GM23338 (cell line): ENCODE measurements at regions not wholly inside any gene's neighbourhood (a gene's known extent, or its start where the extent isn't known, plus 50 kb on each side); places are given as distances from the start of the nearest gene placed in this dataset.

Experiments
- ATAC-seq: fragments of 200-7000 bp; cut with Tn5 transposase; 3 replicates; pipeline ENCODE4 v1.9.1; 2020
- DNase-seq: peaks from one replicate; pipeline ENCODE4 v3.0.0-alpha.2; 2015; ENCODE audit warnings: low spot score
- H2AFZ ChIP-seq: fragments of 200-600 bp; sonication (generic); 2 replicates; pipeline ENCODE4 v1.8.0; 2016; ENCODE audit warnings: antibody characterized with exemption, mild to moderate bottlenecking, moderate library complexity
- H3F3A ChIP-seq: fragments of 200-600 bp; sonication (generic); replicated peaks from 2 replicates; pipeline ENCODE4 v1.8.0; 2017; ENCODE audit warnings: antibody characterized with exemption, mixed run types, low read depth
- H3K27ac ChIP-seq: fragments of 200-600 bp; sonication (generic); 2 replicates; pipeline ENCODE4 v1.6.1; 2016; ENCODE audit warnings: low read depth
- H3K27me3 ChIP-seq: fragments of 200-600 bp; sonication (generic); 2 replicates; pipeline ENCODE4 v1.8.0; 2016; ENCODE audit warnings: mild to moderate bottlenecking, mixed run types, moderate library complexity; ENCODE audit not compliant: insufficient read depth
- H3K36me3 ChIP-seq: fragments of 200-600 bp; sonication (generic); 2 replicates; pipeline ENCODE4 v1.8.0; 2016; ENCODE audit warnings: mild to moderate bottlenecking; ENCODE audit not compliant: insufficient read depth
- H3K4me1 ChIP-seq: fragments of 200-600 bp; sonication (generic); 2 replicates; pipeline ENCODE4 v1.8.0; 2016; ENCODE audit warnings: mild to moderate bottlenecking, moderate library complexity; ENCODE audit not compliant: insufficient read depth
- H3K4me2 ChIP-seq: fragments of 200-600 bp; sonication (generic); 2 replicates; pipeline ENCODE4 v1.7.1; 2017; ENCODE audit warnings: mixed run types
- H3K4me3 ChIP-seq: fragments of 200-600 bp; sonication (generic); 2 replicates; pipeline ENCODE4 v1.6.1; 2016; ENCODE audit warnings: mixed run types
- H3K79me2 ChIP-seq: fragments of 200-600 bp; sonication (generic); replicated peaks from 2 replicates; pipeline ENCODE4 v1.8.0; 2017; ENCODE audit warnings: mild to moderate bottlenecking; ENCODE audit not compliant: insufficient read depth
- H3K9me2 ChIP-seq: fragments of 200-600 bp; sonication (generic); 2 replicates; pipeline ENCODE4 v1.8.0; 2017; ENCODE audit not compliant: insufficient read depth
- H4K20me1 ChIP-seq: fragments of 200-600 bp; sonication (generic); replicated peaks from 2 replicates; pipeline ENCODE4 v1.8.0; 2017; ENCODE audit warnings: mild to moderate bottlenecking; ENCODE audit not compliant: insufficient read depth
- H3K27ac Mint-ChIP-seq: 2 replicates; pipeline ENCODE4 v1.8.0; 2020; ENCODE audit warnings: inconsistent platforms, mild to moderate bottlenecking, moderate library complexity, mixed read lengths
- H3K27me3 Mint-ChIP-seq: 3 replicates; pipeline ENCODE4 v1.8.0; 2022; ENCODE audit warnings: low read depth, mild to moderate bottlenecking, moderate library complexity, mixed read lengths, inconsistent platforms; ENCODE audit not compliant: insufficient read depth, poor library complexity
- H3K36me3 Mint-ChIP-seq: 3 replicates; pipeline ENCODE4 v1.8.0; 2021; ENCODE audit warnings: low read depth, mild to moderate bottlenecking, inconsistent platforms, moderate library complexity, mixed read lengths
- H3K4me1 Mint-ChIP-seq: 3 replicates; pipeline ENCODE4 v1.8.0; 2020; ENCODE audit warnings: mild to moderate bottlenecking, inconsistent platforms, mixed read lengths
- H3K4me3 Mint-ChIP-seq: 3 replicates; pipeline ENCODE4 v1.8.0; 2021; ENCODE audit warnings: moderate library complexity, mild to moderate bottlenecking, inconsistent platforms, mixed read lengths
- H3K9me3 Mint-ChIP-seq: 3 replicates; pipeline ENCODE4 v1.8.0; 2020; ENCODE audit warnings: moderate library complexity, mild to moderate bottlenecking, inconsistent platforms, mixed read lengths
- CREB1 ChIP-seq: fragments of 250-450 bp; sonication (Bioruptor Pico); IDR thresholded peaks from 2 replicates; pipeline ENCODE4 v1.5.0; 2020; ENCODE audit warnings: low read depth, mild to moderate bottlenecking, moderate library complexity
- CTCF ChIP-seq, 2 experiments: fragments of 200-600 bp in 1 of 2; sonication (generic) in 1 of 2; conservative IDR thresholded peaks; 2 replicates each; pipeline versions ENCODE4 v1.5.1 to v1.6.1; 2016 to 2017; ENCODE audit warnings: antibody characterized with exemption in 2 of 2, low read depth in 2 of 2, mild to moderate bottlenecking in 2 of 2, moderate library complexity in 1 of 2
- EZH2 ChIP-seq: fragments of 200-600 bp; sonication (generic); IDR thresholded peaks from one replicate; pipeline ENCODE4 v1.8.0; 2017; ENCODE audit warnings: antibody characterized with exemption, mild to moderate bottlenecking, low read depth; ENCODE audit not compliant: unreplicated experiment
- EZH2phosphoT487 ChIP-seq: fragments of 200-600 bp; sonication (generic); IDR thresholded peaks from one replicate; pipeline ENCODE4 v1.8.1; 2018; ENCODE audit warnings: antibody characterized with exemption; ENCODE audit not compliant: unreplicated experiment
- JUNB ChIP-seq: IDR thresholded peaks from one replicate; pipeline ENCODE4 v1.6.1; 2016; ENCODE audit warnings: antibody characterized with exemption; ENCODE audit not compliant: unreplicated experiment
- NANOG ChIP-seq: IDR thresholded peaks from 2 replicates; pipeline ENCODE4 v1.6.1; 2016; ENCODE audit warnings: antibody characterized with exemption, borderline replicate concordance
- POLR2AphosphoS5 ChIP-seq: IDR thresholded peaks from 2 replicates; pipeline ENCODE4 v1.6.1; 2016; ENCODE audit warnings: antibody characterized with exemption, low read depth
- STAT1 ChIP-seq: IDR thresholded peaks from one replicate; pipeline ENCODE4 v1.6.1; 2016; ENCODE audit warnings: antibody characterized with exemption; ENCODE audit not compliant: unreplicated experiment
- ZNF114 ChIP-seq: fragments of 250-450 bp; sonication (Bioruptor Pico); IDR thresholded peaks from 2 replicates; pipeline ENCODE4 v1.5.0; 2020; ENCODE audit warnings: mild to moderate bottlenecking, moderate library complexity
- ZNF331 ChIP-seq: fragments of 250-450 bp; sonication (Bioruptor Pico); IDR thresholded peaks from 2 replicates; pipeline ENCODE4 v1.5.0; 2020; ENCODE audit warnings: low read depth, mild to moderate bottlenecking, moderate library complexity
- ZNF462 ChIP-seq: fragments of 250-450 bp; sonication (Bioruptor Pico); IDR thresholded peaks from 2 replicates; pipeline ENCODE4 v1.5.0; 2020; ENCODE audit warnings: mild to moderate bottlenecking, moderate library complexity
- TF ChIP-seq, protein P1 (sequence below): IDR thresholded peaks from 2 replicates; pipeline ENCODE4 v1.6.1; 2016; ENCODE audit warnings: antibody characterized with exemption
- TF ChIP-seq, protein P2 (sequence below): IDR thresholded peaks from one replicate; pipeline ENCODE4 v1.6.1; 2018; ENCODE audit warnings: antibody characterized with exemption; ENCODE audit not compliant: unreplicated experiment

GRCh38 chr3:177758126-177758525, 560.8 kb upstream of the TBL1XR1 start:
- H3K4me3 Mint-ChIP-seq, result no peak overlapping the region
- H3K4me3 ChIP-seq, result no peak overlapping the region
- 0 out of 2 replicates have a peak, but pooled peaks cover 3% of the 10 kb centered on the region for H3K36me3 ChIP-seq
- no peaks in the 10 kb centered on the region for H3K79me2 ChIP-seq
- ATAC-seq (no peak), DNase-seq (peak; percentile 14)
- H3K27ac ChIP-seq, result no peak overlapping the region
- H3K4me1 Mint-ChIP-seq, result no peaks in the 10 kb centered on the region
- peaks cover 3% of the 10 kb centered on the region; the same call in 1 of the 2 replicates for H3K9me2 ChIP-seq
- H3K9me3 Mint-ChIP-seq, result peaks cover 37% of the 10 kb centered on the region
- no peak overlapping the region for H3K4me2 ChIP-seq
- no peaks in the 10 kb centered on the region for H3K4me1 ChIP-seq
- no peak overlapping the region for H2AFZ ChIP-seq
- peaks cover 4% of the 10 kb centered on the region for H3K27me3 Mint-ChIP-seq
- no peaks in the 10 kb centered on the region for H3K27me3 ChIP-seq
- H4K20me1 ChIP-seq, result no peaks in the 10 kb centered on the region
- TF ChIP-seq, protein P1, sequence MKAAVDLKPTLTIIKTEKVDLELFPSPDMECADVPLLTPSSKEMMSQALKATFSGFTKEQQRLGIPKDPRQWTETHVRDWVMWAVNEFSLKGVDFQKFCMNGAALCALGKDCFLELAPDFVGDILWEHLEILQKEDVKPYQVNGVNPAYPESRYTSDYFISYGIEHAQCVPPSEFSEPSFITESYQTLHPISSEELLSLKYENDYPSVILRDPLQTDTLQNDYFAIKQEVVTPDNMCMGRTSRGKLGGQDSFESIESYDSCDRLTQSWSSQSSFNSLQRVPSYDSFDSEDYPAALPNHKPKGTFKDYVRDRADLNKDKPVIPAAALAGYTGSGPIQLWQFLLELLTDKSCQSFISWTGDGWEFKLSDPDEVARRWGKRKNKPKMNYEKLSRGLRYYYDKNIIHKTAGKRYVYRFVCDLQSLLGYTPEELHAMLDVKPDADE, result no peak
- TF ChIP-seq CTCF (conservative IDR thresholded peaks at IDR 0.05; ENCODE audit: low read depth in 2 of 2) (no peak), ZNF114 (no peak), ZNF462 (CRISPR knock-in tag) (no peak), EZH2phosphoT487 (no peak), STAT1 (no peak), NANOG (no peak), CREB1 (CRISPR knock-in tag) (no peak), JUNB (no peak), POLR2AphosphoS5 (no peak), ZNF331 (no peak), EZH2 (no peak)
- TF ChIP-seq, protein P2, sequence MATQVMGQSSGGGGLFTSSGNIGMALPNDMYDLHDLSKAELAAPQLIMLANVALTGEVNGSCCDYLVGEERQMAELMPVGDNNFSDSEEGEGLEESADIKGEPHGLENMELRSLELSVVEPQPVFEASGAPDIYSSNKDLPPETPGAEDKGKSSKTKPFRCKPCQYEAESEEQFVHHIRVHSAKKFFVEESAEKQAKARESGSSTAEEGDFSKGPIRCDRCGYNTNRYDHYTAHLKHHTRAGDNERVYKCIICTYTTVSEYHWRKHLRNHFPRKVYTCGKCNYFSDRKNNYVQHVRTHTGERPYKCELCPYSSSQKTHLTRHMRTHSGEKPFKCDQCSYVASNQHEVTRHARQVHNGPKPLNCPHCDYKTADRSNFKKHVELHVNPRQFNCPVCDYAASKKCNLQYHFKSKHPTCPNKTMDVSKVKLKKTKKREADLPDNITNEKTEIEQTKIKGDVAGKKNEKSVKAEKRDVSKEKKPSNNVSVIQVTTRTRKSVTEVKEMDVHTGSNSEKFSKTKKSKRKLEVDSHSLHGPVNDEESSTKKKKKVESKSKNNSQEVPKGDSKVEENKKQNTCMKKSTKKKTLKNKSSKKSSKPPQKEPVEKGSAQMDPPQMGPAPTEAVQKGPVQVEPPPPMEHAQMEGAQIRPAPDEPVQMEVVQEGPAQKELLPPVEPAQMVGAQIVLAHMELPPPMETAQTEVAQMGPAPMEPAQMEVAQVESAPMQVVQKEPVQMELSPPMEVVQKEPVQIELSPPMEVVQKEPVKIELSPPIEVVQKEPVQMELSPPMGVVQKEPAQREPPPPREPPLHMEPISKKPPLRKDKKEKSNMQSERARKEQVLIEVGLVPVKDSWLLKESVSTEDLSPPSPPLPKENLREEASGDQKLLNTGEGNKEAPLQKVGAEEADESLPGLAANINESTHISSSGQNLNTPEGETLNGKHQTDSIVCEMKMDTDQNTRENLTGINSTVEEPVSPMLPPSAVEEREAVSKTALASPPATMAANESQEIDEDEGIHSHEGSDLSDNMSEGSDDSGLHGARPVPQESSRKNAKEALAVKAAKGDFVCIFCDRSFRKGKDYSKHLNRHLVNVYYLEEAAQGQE, result no peak
- no peak overlapping the region for H3K27ac Mint-ChIP-seq
- no peaks in the 10 kb centered on the region for H3F3A ChIP-seq
- H3K36me3 Mint-ChIP-seq, result peaks cover 37% of the 10 kb centered on the region; the same call in 2 of the 3 replicates
